Motor neuron (in vitro differentiated cells): ENCODE measurements at regions not wholly inside any gene's neighbourhood (a gene's known extent, or its start where the extent isn't known, plus 50 kb on each side); places are given as distances from the start of the nearest gene placed in this dataset.

Experiments
- ATAC-seq, 8 experiments: fragments of 200-7000 bp; cut with Tn5 transposase; replicated peaks in 6 of 8; 2 replicates each; pipeline ENCODE4 v1.8.0; 2021; ENCODE audit warnings: mild to moderate bottlenecking in 8 of 8, moderate library complexity in 8 of 8
- H3K27ac ChIP-seq, 2 donors: fragments of 250-450 bp; sonication (Bioruptor Pico); 2 replicates each; pipeline ENCODE4 v1.9.0; 2021; ENCODE audit warnings: antibody characterized with exemption in 2 of 2, mild to moderate bottlenecking in 2 of 2, moderate library complexity in 1 of 2
- H3K4me1 ChIP-seq, 2 donors: fragments of 250-450 bp; sonication (Bioruptor Pico); replicated peaks in 1 of 2; 2 replicates each; pipeline ENCODE4 v1.6.1; 2021; ENCODE audit warnings: antibody characterized with exemption in 2 of 2, mild to moderate bottlenecking in 2 of 2, moderate library complexity in 1 of 2
- H3K4me3 ChIP-seq, 5 donors: fragments of 250-450 bp; sonication (Bioruptor Pico); 2 replicates each; pipeline ENCODE4 v1.9.0; 2021; ENCODE audit warnings: antibody characterized with exemption in 5 of 5, mild to moderate bottlenecking in 5 of 5, moderate library complexity in 4 of 5
- WGBS, 10 experiments: fragments of 450-650 bp; shearing (Covaris generic); methylation state at CpG; one replicate each; pipeline ENCODE4 v1.0.0; 2022; 5-methylcytosine and 5-hydroxymethylcytosine counted together
- in situ Hi-C, 9 experiments: fragments of 400-800 bp; cut with MboI; loops; one replicate each; pipeline ENCODE4 v1.15.0; 2021; ENCODE audit warnings: low sequenced_read_pairs in 9 of 9, low pct_unique_long_range_greater_than_20kb in 2 of 9; ENCODE audit not compliant: unreplicated experiment in 9 of 9

GRCh38 chr5:100479079-100479688 is 56.0 kb upstream of the FAM174A start:
- WGBS, 10 experiments, result 14 to 100% (median 54%) methylated on average over 1 to 3 of the region's 3 CpGs; no CpG with 5 or more reads in 2 of the 10 experiments
- no peak for ATAC-seq

DNA sequence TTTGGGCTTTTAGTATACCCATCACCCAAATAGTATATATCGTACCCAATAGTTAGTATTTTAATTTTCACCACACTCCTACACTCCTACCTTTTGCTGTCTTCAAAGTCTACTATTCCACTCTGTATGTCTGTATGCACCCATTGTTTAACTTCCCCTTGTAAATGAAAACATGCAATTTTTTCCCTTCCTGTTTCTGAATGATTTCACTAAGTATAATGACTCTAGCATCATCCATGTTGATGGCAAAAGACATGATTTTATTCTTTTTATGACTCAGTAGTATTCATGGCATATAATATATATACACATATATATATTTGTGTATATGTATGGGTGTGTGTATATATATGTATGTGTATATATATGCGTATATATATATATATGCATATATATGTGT is 63.1 kb upstream of the FAM174A start:
- in situ Hi-C loops, result no loop called here
- no peaks in the 10 kb centered on the region for H3K4me1 ChIP-seq
- H3K27ac ChIP-seq, result no peak overlapping the region
- ATAC-seq, result no peak
- 60 to 100% (median 96%) methylated on average over 1 to 2 of the region's 2 CpGs for WGBS, 10 experiments
- H3K4me3 ChIP-seq, result no peak overlapping the region

More at GRCh38 chr5:100479079-100479688, 56.0 kb upstream of the FAM174A start:
- Histone ChIP-seq H3K4me3 (no peak overlapping the region), H3K27ac (no peak overlapping the region), H3K4me1 (no peaks in the 10 kb centered on the region)
- in situ Hi-C loops, result no loop called here

DNA sequence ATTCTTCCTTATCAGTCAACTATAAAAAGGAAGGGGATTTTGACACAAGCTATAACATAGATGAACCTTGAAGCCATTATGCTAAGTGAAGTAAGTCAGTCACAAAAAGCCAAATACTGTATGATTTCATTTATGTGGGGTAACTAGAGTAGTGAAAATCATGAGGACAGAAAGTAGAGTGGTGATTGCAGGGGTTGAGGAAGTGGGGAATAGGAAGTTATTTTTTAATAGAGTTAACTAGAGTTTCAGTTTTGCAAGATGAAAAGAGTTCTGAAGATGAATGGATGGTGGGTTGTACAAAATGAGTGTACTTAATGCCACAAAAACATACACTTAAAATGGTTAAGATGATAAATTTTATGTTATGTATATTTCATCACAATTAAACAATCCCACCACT is 65.4 kb upstream of the FAM174A start:
- ATAC-seq, result no peak
- H3K27ac ChIP-seq, result no peak overlapping the region
- no peak overlapping the region for H3K4me3 ChIP-seq
- no peaks in the 10 kb centered on the region for H3K4me1 ChIP-seq
- in situ Hi-C loops, result no loop called here

DNA sequence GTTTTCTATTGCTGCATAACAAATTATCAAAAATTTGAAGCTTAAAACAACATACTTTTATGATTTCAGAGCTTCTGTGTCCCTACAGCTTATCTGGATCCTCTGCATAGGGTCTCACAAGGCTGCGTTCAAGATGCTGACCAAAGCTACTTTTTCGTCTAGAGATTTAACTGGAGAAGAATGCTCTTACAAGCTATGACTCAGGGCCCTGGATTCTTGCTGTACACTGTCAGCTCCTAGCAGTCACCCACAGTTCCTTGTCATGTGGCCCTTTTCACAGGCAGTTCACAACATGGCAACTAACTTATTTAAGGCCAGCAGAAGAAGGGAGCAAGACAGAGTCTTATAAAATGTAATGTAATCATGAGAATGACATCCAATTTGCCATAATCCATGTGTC is 70.8 kb upstream of the FAM174A start:
- no peak overlapping the region for H3K4me3 ChIP-seq
- no peaks in the 10 kb centered on the region for H3K4me1 ChIP-seq
- in situ Hi-C loops, result no loop called here
- no peak overlapping the region for H3K27ac ChIP-seq
- 33 to 100% (median 81%) methylated on average over 1 to 2 of the region's 2 CpGs for WGBS, 10 experiments
- ATAC-seq, result peak in 2 of 8 experiments; percentile 31 to 50

GRCh38 chr5:100456615-100457014 is 78.6 kb upstream of the FAM174A start:
- no peak for ATAC-seq
- Histone ChIP-seq H3K27ac (no peak overlapping the region), H3K4me1 (no peaks in the 10 kb centered on the region), H3K4me3 (no peak overlapping the region)
- in situ Hi-C loops, result no loop called here

DNA sequence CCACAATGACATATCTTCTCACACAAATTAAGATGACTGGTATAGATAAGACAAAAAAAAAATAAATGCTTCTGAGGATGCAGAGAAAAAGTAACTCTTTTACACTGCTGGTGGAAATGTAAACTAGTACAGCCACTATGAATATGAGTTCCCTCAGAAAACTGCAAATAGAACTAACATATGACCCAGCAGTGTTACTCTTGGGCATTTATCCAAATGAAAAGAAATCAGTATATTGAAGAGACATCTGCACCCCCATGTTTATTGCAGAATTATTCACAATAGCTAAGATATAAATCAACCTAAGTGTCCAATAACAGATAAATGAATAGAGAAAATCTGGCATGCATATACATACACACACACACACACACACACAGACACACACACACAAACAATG is 83.0 kb upstream of the FAM174A start:
- H3K4me1 ChIP-seq, result peaks cover 0 to 3% of the 10 kb centered on the region in 2 donors
- no peak for ATAC-seq
- H3K27ac ChIP-seq, result no peak overlapping the region
- in situ Hi-C loops, result no loop called here
- H3K4me3 ChIP-seq, result no peak overlapping the region

DNA sequence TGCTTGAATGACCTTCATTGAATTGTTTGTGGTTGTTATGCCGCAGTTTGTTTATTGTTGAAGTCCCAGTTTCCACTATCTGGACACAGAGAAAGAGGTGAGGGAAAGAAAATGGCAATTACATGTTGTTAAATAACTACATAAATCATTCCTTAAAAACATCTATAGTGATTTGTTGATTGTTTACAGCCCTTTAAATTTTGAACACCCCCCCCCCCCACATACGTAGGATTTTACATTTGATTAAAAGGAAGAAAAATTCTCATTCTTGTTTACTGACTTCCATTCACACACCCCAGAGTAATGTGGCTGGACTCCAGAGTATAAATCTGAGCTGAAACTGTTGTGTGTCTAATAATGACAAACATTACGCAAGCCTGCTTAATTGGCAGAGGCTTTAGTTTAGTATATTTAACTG is 87.1 kb upstream of the FAM174A start:
- WGBS, 10 experiments, result 9 to 100% (median 87%) methylated on average over 1 to 3 of the region's 3 CpGs
- H3K27ac ChIP-seq, result no peak overlapping the region
- in situ Hi-C loops, result no loop called here
- peaks cover 0 to 3% of the 10 kb centered on the region in 2 donors for H3K4me1 ChIP-seq
- H3K4me3 ChIP-seq, result no peak overlapping the region
- peak in 1 of 8 experiments; percentile 60 for ATAC-seq

GRCh38 chr5:100446879-100447430 is 88.2 kb upstream of the FAM174A start:
- 0 to 100% (median 78%) methylated on average over 1 to 2 of the region's 2 CpGs; no CpG with 5 or more reads in 1 of the 10 experiments for WGBS, 10 experiments
- in situ Hi-C loops, result no loop called here
- H3K4me3 ChIP-seq, result no peak overlapping the region
- peaks cover 0 to 3% of the 10 kb centered on the region in 2 donors for H3K4me1 ChIP-seq
- peak in 5 of 8 experiments; percentile 50 to 85 (median 64) for ATAC-seq
- H3K27ac ChIP-seq, result no peak overlapping the region

DNA sequence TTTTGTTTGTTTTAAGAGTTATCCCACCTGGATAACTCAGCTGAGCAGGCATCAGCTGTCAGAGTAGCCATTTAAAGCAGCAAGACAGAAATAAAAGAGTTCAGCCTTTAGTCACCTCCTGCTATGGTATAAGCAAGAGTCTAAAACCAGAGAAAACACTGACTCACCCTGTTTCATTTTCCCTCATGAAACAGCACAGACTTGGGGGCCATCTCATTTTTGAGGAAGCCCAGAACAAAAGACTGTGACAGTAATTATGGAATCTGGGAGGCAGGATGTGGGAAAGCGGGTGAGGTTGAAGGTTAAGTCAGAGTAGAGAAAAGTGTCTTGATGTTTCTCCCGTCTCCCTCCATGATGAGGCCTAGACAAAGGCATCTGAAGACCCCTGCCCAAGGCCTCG is 90.2 kb upstream of the FAM174A start:
- WGBS, 10 experiments, result 25 to 100% (median 80%) methylated on average over 1 to 3 of the region's 3 CpGs; no CpG with 5 or more reads in 3 of the 10 experiments
- no peak for ATAC-seq
- no peak overlapping the region for H3K4me3 ChIP-seq
- in situ Hi-C loops, result no loop called here
- H3K4me1 ChIP-seq, result peaks cover 0 to 3% of the 10 kb centered on the region in 2 donors
- no peak overlapping the region for H3K27ac ChIP-seq

- ATAC-seq, result no peak
- in situ Hi-C loops, result no loop called here
- Histone ChIP-seq H3K4me1 (no peaks in the 10 kb centered on the region), H3K4me3 (no peak overlapping the region), H3K27ac (no peak overlapping the region)
- 33 to 100% (median 88%) methylated on average over 1 to 4 of the region's 4 CpGs for WGBS, 10 experiments
Observed at GRCh38 chr5:100434815-100435214, 100.4 kb upstream of the FAM174A start.

DNA sequence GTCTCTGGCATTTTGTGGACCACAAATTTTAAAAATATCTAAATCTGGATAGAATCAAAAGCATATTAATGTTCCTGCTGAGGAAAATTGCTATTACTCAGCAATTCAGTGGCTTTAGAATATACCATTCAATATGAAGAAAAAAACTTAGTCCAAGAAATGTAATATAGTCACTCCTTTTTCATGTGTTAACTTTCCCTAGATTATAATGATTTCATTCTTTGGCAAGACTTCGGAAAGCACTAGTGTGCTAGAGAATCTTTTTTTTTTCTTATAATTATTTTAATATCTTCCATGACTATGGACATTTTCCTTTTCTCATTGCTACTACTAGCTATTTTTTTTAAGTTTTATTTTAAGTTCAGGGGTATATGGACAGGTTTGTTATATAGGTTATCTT is 102.4 kb upstream of the FAM174A start:
- Histone ChIP-seq H3K4me3 (no peak overlapping the region), H3K27ac (no peak overlapping the region), H3K4me1 (no peaks in the 10 kb centered on the region)
- ATAC-seq, result no peak
- in situ Hi-C loops, result no loop called here
- WGBS, 10 experiments, result 0 to 100% (median 77%) methylated on average over 1 of the region's 1 CpG

DNA sequence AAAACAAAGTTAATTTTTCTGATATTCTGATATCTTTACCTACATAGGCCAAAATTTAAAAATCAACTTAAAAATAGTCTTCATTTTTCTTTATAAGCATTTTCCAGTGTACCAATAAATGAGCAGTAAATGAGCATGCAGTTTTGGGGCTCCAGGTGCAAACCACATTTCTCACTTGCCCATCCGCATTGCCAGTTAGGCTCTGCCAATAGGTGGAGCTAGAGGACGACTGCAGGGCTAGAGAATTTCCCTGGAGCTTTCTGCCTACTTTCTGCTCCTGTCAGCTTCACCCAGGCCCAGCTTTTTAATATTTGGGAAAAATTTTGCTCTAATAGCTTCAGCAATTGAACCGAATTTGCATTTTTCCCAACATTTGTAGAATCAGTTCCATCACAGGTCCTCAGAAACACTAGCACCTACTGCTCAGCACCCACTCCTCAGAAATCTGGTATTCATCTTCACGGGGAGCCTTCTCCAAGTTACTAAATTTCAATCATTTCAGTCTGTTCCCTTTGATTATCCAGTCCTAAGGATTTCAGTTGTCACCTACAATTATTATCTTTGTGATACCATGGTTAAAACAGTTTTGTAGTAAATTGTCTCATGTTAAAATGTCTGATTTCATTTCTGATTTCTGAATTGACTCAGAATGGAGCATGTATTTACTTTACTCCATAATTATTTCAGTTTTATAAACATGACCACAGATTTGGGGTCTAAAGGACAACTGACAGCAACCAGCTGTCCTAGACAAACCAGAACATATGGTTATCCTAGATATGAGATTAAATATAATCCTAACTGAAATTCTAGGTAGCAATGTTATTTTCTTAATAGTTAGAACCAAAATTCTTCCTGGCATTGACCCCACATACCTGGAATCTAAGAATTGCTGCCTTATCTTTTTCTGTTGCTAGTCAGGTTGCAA is 104.6 kb upstream of the FAM174A start:
- in situ Hi-C loops, result no loop called here
- Histone ChIP-seq H3K4me3 (no peak overlapping the region), H3K27ac (no peak overlapping the region), H3K4me1 (no peaks in the 10 kb centered on the region)
- WGBS, 10 experiments, result 0 to 100% (median 34%) methylated on average over 1 to 4 of the region's 4 CpGs
- peak in 3 of 8 experiments; percentile 60 to 63 (median 62) for ATAC-seq

DNA sequence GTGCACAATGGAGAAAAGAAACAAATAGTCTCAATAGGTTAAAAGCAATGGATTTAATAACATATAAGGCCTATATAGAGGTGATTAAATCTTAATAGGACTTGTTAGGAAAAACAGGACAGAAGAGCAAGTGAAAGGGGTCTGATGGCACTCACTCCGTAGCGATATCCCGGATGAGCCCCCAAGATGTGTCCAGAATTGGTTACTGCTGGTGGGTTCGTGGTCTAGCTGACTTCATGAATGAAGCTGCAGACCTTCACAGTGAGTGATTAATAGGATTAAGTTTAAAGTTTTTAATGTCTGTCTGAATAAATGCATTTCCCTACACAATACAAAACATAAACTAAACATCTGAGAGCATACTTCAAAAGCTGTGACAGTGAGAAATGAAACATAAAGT is 110.4 kb upstream of the FAM174A start:
- H3K4me3 ChIP-seq, result no peak overlapping the region
- in situ Hi-C loops, result no loop called here
- ATAC-seq, result no peak
- no peaks in the 10 kb centered on the region for H3K4me1 ChIP-seq
- WGBS, 10 experiments, result 63 to 100% (median 86%) methylated on average over 3 to 4 of the region's 4 CpGs; no CpG with 5 or more reads in 3 of the 10 experiments
- no peak overlapping the region for H3K27ac ChIP-seq
